B cell (primary cell): ENCODE measurements at regions not wholly inside any gene's neighbourhood (a gene's known extent, or its start where the extent isn't known, plus 50 kb on each side); places are given as distances from the start of the nearest gene placed in this dataset.

Experiments used
- ATAC-seq: fragments of 200-7000 bp; cut with Tn5 transposase; one replicate; pipeline ENCODE4 v1.10.0; 2021; ENCODE audit warnings: low read depth, mild to moderate bottlenecking, moderate number of reproducible peaks, moderate library complexity
- CTCF ChIA-PET: fragments of 350-600 bp; sonication (Branson Sonifier 250); formaldehyde crosslinking; loops from one replicate; lab custom pipeline; 2021; ENCODE audit warnings: antibody characterized with exemption, inconsistent platforms; lab: Charles Lee
- POLR2A ChIA-PET: fragments of 350-600 bp; sonication (Branson Sonifier 250); formaldehyde crosslinking; loops from one replicate; lab custom pipeline; 2021; ENCODE audit warnings: antibody characterized with exemption; lab: Charles Lee
- DNase-seq: peaks from one replicate; pipeline ENCODE4 v3.0.0; 2013
- H2AFZ ChIP-seq: 2 replicates; pipeline ENCODE4 v1.6.1; 2012; ENCODE audit warnings: mild to moderate bottlenecking, low read depth, low read length; ENCODE audit not compliant: insufficient read depth, poor library complexity, severe bottlenecking
- H3K27ac ChIP-seq, 2 donors: 1 replicate in 1 of 2; 2 replicates in 1 of 2; pipeline ENCODE4 v1.5.1; 2012 to 2013; ENCODE audit warnings: low read length in 2 of 2, mild to moderate bottlenecking in 2 of 2, moderate library complexity in 1 of 2
- H3K27me3 ChIP-seq, 4 experiments: fragments of 200-600 bp in 1 of 4; sonication (generic) in 1 of 4; replicated peaks in 1 of 4; 1 replicate in 2 of 4; 2 replicates in 2 of 4; pipeline versions ENCODE4 v1.6.1 to v1.7.0; 2013 to 2016; ENCODE audit warnings: low read length in 3 of 4, mild to moderate bottlenecking in 2 of 4, mixed read lengths in 1 of 4, moderate library complexity in 1 of 4; ENCODE audit not compliant: insufficient read depth in 4 of 4, control insufficient read depth in 3 of 4; ENCODE audit errors: control extremely low read depth in 1 of 4
- H3K36me3 ChIP-seq, 2 experiments: replicated peaks in 1 of 2; 1 replicate in 1 of 2; 2 replicates in 1 of 2; pipeline versions ENCODE4 v1.6.1 to v1.7.1; 2013; ENCODE audit warnings: low read length in 1 of 2; ENCODE audit not compliant: insufficient read depth in 2 of 2, control insufficient read depth in 1 of 2; ENCODE audit errors: control extremely low read depth in 1 of 2, extremely low read depth in 1 of 2
- H3K4me1 ChIP-seq, 2 donors: fragments of 200-600 bp in 1 of 2; sonication (generic) in 1 of 2; 1 replicate in 1 of 2; 2 replicates in 1 of 2; pipeline versions ENCODE4 v1.5.1 to v1.6.1; 2013 to 2017; ENCODE audit warnings: low read length in 2 of 2; ENCODE audit not compliant: control insufficient read depth in 2 of 2, insufficient read depth in 2 of 2
- H3K4me2 ChIP-seq: replicated peaks from 2 replicates; pipeline ENCODE3; 2012; ENCODE audit warnings: mild to moderate bottlenecking, low read depth, low read length; ENCODE audit not compliant: poor library complexity, severe bottlenecking
- H3K4me3 ChIP-seq, 5 experiments: fragments of 200-600 bp in 1 of 5; sonication (generic) in 1 of 5; 1 replicate in 3 of 5; 2 replicates in 2 of 5; pipeline versions ENCODE4 v1.5.1 to v1.7.0; 2011 to 2016; ENCODE audit warnings: low read length in 4 of 5, mild to moderate bottlenecking in 4 of 5, low read depth in 2 of 5, control low read depth in 1 of 5, moderate library complexity in 1 of 5; ENCODE audit not compliant: insufficient read depth in 1 of 5; ENCODE audit errors: control extremely low read depth in 1 of 5, extremely low read depth in 1 of 5
- H3K79me2 ChIP-seq: fragments of 200-600 bp; sonication (generic); one replicate; pipeline ENCODE4 v1.6.0; 2016; ENCODE audit warnings: low read length; ENCODE audit not compliant: control insufficient read depth, insufficient read depth
- H3K9ac ChIP-seq: fragments of 200-600 bp; sonication (generic); 2 replicates; pipeline ENCODE4 v1.6.1; 2017; ENCODE audit warnings: mild to moderate bottlenecking, low read length, moderate library complexity
- H3K9me3 ChIP-seq, 3 donors: one replicate each; pipeline versions ENCODE4 v1.6.1 to v1.7.1; 2013; ENCODE audit warnings: low read length in 2 of 3; ENCODE audit not compliant: control insufficient read depth in 2 of 3, insufficient read depth in 1 of 3; ENCODE audit errors: control extremely low read depth in 1 of 3
- H4K20me1 ChIP-seq: 2 replicates; pipeline ENCODE4 v1.6.0; 2012; ENCODE audit warnings: mild to moderate bottlenecking, low read length; ENCODE audit not compliant: insufficient read depth, control insufficient read depth, poor library complexity, severe bottlenecking
- H3K27ac Mint-ChIP-seq: one replicate; pipeline ENCODE4 v1.8.0; 2021; ENCODE audit warnings: mixed read lengths
- H3K27me3 Mint-ChIP-seq: one replicate; pipeline ENCODE4 v1.8.0; 2021; ENCODE audit warnings: mixed read lengths
- H3K4me1 Mint-ChIP-seq: one replicate; pipeline ENCODE4 v1.8.0; 2021; ENCODE audit warnings: mixed read lengths
- H3K4me3 Mint-ChIP-seq: one replicate; pipeline ENCODE4 v1.8.0; 2021; ENCODE audit warnings: mixed read lengths
- H3K9me3 Mint-ChIP-seq: one replicate; pipeline ENCODE4 v1.8.0; 2022; ENCODE audit warnings: mixed read lengths; ENCODE audit not compliant: insufficient read depth
- CTCF ChIP-seq: fragments of 200-600 bp; IDR thresholded peaks from one replicate; pipeline ENCODE4 v1.8.0; 2022; ENCODE audit warnings: antibody characterized with exemption, mild to moderate bottlenecking
- EZH2 ChIP-seq: IDR thresholded peaks from 2 replicates; pipeline ENCODE4 v1.6.1; 2012; ENCODE audit warnings: borderline replicate concordance, low read depth, mild to moderate bottlenecking, moderate library complexity, low read length; ENCODE audit not compliant: insufficient read depth, poor library complexity, severe bottlenecking
- WGBS: methylation state at CpG from one replicate; pipeline ENCODE4 v1.1.5; 2013; ENCODE audit warnings: missing lambda C conversion rate; ENCODE audit not compliant: insufficient coverage; 5-methylcytosine and 5-hydroxymethylcytosine counted together
- intact Hi-C: fragments of 100-400 bp; cut with micrococcal nuclease; formaldehyde crosslinking; loops from one replicate; pipeline ENCODE4 v1.10.0; 2022

DNA sequence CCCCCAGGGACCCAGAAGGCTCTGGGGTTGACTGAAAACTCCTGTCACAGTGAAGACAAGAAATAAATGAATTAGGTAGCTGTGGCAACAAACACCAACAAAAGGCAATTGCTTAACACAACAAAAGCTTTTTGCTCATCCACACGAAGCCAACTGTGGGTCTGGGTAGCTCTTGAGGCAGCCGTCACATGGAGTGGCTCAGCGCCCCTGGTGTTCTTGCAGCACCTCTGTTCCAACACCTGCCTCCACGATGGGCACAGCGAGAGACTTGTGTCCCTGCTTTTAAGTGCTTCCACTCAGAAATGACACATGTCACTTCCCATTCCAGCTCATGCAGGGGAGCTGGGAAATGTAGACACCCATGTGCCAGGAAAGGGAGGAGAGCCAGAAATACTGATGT is 364.5 kb upstream of the DUSP10 start:
- Histone ChIP-seq H4K20me1 (no peaks in the 10 kb centered on the region), H3K4me3 (no peak overlapping the region), H3K9me3 (no peaks in the 10 kb centered on the region), H3K27me3 (no peaks in the 10 kb centered on the region), H3K9ac (no peak overlapping the region), H3K4me1 (no peaks in the 10 kb centered on the region), H3K27ac (no peak overlapping the region), H3K79me2 (no peaks in the 10 kb centered on the region), H3K36me3 (no peaks in the 10 kb centered on the region), H3K4me2 (no peak overlapping the region), H2AFZ (no peak overlapping the region)
- intact Hi-C loops: no loop called here
- whole genome bisulfite sequencing: 83% methylated on average over 5 of the region's 5 CpGs
- ATAC-seq: no peak
- no peaks in the 10 kb centered on the region for H3K9me3 Mint-ChIP-seq
- no peaks in the 10 kb centered on the region for H3K4me1 Mint-ChIP-seq
- H3K27ac Mint-ChIP-seq: no peak overlapping the region
- POLR2A ChIA-PET: no interaction called here
- DNase-seq: no peak
- no peak for TF ChIP-seq CTCF
- TF ChIP-seq EZH2: no peak
- CTCF ChIA-PET: interaction anchor here (0.9 kb wide), 1 partner anchor 9 kb away, joined by 3 read pairs; no protein-coding TSS in a partner anchor
- H3K4me3 Mint-ChIP-seq: no peak overlapping the region
- H3K27me3 Mint-ChIP-seq: peaks cover 14% of the 10 kb centered on the region

DNA sequence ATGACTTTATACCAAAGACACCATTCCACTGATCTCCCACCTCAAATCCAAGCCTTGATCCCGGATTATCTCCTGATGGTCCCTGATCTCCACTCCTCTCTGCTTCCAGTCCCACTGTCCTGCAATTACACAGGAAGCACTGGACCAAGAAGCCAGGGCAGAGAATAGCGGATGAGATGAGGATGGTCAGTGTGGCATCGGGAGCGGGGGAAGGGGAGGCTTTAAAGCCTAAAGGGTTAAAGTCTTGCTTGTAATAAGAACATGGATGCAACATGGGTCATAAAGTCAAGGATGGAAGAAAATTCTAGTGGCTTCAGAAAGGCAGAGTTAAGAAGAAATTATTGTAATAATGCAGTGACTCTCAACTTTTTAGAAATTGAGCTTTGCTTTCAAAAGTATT is 364.0 kb upstream of the DUSP10 start:
- Histone ChIP-seq H3K36me3 (no peaks in the 10 kb centered on the region), H3K4me2 (no peak overlapping the region), H3K4me3 (no peak overlapping the region), H3K9ac (no peak overlapping the region), H4K20me1 (no peaks in the 10 kb centered on the region), H2AFZ (no peak overlapping the region), H3K4me1 (no peaks in the 10 kb centered on the region), H3K79me2 (no peaks in the 10 kb centered on the region), H3K9me3 (no peaks in the 10 kb centered on the region), H3K27ac (no peak overlapping the region), H3K27me3 (no peaks in the 10 kb centered on the region)
- ATAC-seq: no peak
- Mint-ChIP-seq H3K4me1 (no peaks in the 10 kb centered on the region), H3K27me3 (peaks cover 18% of the 10 kb centered on the region), H3K9me3 (no peaks in the 10 kb centered on the region), H3K27ac (no peak overlapping the region), H3K4me3 (no peak overlapping the region)
- TF ChIP-seq EZH2 (no peak), CTCF (no peak)
- DNase-seq: no peak
- ChIA-PET CTCF (interaction anchor here (0.9 kb wide), 1 partner anchor 9 kb away, joined by 3 read pairs; no protein-coding TSS in a partner anchor), POLR2A (no interaction called here)
- 100% methylated on average over 3 of the region's 4 CpGs for WGBS
- intact Hi-C loops: no loop called here
